ENCODE measurements at regions not wholly inside any gene's neighbourhood (a gene's known extent, or its start where the extent isn't known, plus 50 kb on each side); places are given as distances from the start of the nearest gene placed in this dataset.

DNA sequence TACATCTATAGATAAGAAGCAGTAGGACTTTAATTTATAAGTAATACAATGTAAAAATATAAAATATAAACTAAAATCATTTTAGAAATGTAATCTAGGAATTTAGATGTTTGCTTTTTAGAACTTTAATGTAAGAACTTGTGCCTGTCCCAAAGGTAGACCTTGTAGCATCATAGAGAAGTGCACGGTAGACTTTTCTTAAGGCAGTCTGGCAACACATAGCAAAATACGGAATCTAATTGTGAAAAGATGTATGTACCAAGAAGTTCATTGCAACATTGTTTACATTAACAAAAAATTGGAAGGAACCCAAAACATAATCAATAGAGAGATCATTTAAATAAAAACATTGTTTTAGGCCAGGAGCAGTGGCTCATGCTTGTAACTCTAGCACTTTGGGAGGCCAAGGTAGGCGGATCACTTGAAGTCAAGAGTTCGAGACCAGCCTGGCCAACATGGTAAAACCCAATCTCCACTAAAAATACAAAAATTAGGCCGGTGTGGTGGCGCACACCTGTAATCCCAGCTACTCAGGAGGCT, 84.6 kb upstream of the SMIM15 start:
- no peak for DNase-seq
- 87 to 96% methylated on average over 4 to 6 of the region's 6 CpGs for WGBS, 2 donors (ENCODE audit: low coverage in 1 of 2)
- H3K4me3 ChIP-seq = no peak overlapping the region
- H3K27me3 ChIP-seq = no peaks in the 10 kb centered on the region
- H3K9me3 ChIP-seq = no peaks in the 10 kb centered on the region
- H3K4me1 ChIP-seq = peaks cover 0 to 14% (median 4%) of the 10 kb centered on the region in 4 donors
- in situ Hi-C loops (cut with MboI; ENCODE audit: low pct_ligation_motif_present in 1 of 4, low pct_unique_long_range_greater_than_20kb in 1 of 4, low sequenced_read_pairs in 3 of 4) = no loop called here
- H3K27ac ChIP-seq = peak overlapping the region in 2 of 4 donors; percentile 74 to 76
- TF ChIP-seq POLR2AphosphoS5 (IDR thresholded peaks at IDR 0.05) (no peak), POLR2A (IDR thresholded peaks at IDR 0.05) (no peak), EP300 (IDR thresholded peaks at IDR 0.05; ENCODE audit: low read depth) (no peak)
- TF ChIP-seq, protein P1, sequence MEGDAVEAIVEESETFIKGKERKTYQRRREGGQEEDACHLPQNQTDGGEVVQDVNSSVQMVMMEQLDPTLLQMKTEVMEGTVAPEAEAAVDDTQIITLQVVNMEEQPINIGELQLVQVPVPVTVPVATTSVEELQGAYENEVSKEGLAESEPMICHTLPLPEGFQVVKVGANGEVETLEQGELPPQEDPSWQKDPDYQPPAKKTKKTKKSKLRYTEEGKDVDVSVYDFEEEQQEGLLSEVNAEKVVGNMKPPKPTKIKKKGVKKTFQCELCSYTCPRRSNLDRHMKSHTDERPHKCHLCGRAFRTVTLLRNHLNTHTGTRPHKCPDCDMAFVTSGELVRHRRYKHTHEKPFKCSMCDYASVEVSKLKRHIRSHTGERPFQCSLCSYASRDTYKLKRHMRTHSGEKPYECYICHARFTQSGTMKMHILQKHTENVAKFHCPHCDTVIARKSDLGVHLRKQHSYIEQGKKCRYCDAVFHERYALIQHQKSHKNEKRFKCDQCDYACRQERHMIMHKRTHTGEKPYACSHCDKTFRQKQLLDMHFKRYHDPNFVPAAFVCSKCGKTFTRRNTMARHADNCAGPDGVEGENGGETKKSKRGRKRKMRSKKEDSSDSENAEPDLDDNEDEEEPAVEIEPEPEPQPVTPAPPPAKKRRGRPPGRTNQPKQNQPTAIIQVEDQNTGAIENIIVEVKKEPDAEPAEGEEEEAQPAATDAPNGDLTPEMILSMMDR (IDR thresholded peaks at IDR 0.05) = no peak
- no peaks in the 10 kb centered on the region for H3K36me3 ChIP-seq
- intact Hi-C loops (cut with DNase I; ENCODE audit: low total_unique reads) = no loop called here

DNA sequence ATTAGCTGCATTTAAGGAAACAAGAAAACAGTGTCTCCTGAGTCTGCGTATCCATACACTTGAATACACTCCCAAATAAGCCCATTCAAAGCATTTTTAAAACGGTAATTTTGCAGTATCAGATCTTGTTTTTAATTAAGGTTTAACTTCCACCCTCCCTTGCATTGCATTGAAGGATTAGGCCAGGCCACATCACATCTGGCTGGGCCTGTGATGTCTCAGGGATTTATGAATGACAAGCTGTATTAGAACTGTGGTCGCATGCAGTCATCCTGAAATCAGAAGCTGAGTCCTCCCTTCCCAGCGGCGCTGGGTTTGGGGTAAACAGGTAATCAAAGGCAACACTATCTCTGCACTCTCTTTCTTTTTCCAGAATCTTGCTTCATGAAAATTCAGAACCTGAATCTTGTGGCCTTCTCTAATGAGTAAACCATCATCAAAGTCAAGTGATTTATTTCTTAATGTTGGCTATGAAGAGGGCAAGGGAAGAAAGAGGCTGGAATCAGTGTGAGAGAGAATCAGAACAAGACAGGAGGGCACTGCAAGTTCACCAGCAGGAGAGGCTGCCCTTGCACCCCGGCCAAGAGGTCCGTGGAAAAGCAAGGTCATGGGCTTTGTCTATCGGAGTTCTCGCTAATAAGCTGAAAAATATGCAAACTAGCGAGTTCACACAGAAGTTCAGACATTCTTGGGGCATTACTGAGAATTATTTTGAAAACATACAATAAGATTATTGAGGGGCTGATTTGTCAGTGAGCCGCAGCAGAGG, 80.0 kb upstream of the ZSWIM6 start:
- no peak for DNase-seq
- H3K27me3 ChIP-seq = no peaks in the 10 kb centered on the region
- H3K36me3 ChIP-seq = no peaks in the 10 kb centered on the region
- no peak for TF ChIP-seq POLR2A (IDR thresholded peaks at IDR 0.05)
- TF ChIP-seq, protein P1 (IDR thresholded peaks at IDR 0.05) = no peak
- TF ChIP-seq POLR2AphosphoS5 (IDR thresholded peaks at IDR 0.05) = no peak
- no peak for TF ChIP-seq EP300 (IDR thresholded peaks at IDR 0.05; ENCODE audit: low read depth)
- 73 to 88% methylated on average over 6 to 11 of the region's 11 CpGs for WGBS, 2 donors (ENCODE audit: low coverage in 1 of 2)
- peaks cover 0 to 10% (median 8%) of the 10 kb centered on the region in 4 donors for H3K4me1 ChIP-seq
- in situ Hi-C loops (cut with MboI; ENCODE audit: low pct_ligation_motif_present in 1 of 4, low pct_unique_long_range_greater_than_20kb in 1 of 4, low sequenced_read_pairs in 3 of 4) (no loop called here), intact Hi-C loops (cut with DNase I; ENCODE audit: low total_unique reads) (no loop called here)
- H3K27ac ChIP-seq = no peak overlapping the region
- H3K9me3 ChIP-seq = no peaks in the 10 kb centered on the region
- no peak overlapping the region for H3K4me3 ChIP-seq

DNA sequence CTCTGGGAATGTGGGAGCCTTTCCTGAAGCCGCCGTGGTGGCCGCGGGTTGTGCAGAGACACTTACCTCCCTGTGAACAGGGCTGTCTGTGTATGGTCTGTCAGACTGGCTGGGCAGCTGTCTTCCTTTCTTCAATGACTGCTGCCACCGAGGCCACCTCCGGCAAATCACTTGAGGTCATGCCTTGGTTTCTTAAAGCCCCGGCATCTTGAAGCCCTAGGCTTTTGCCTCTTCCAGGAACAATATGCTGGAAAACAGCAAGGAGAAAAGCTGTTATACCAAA, 79.5 kb upstream of the ZSWIM6 start:
- no peak overlapping the region for H3K27ac ChIP-seq
- no peaks in the 10 kb centered on the region for H3K27me3 ChIP-seq
- H3K36me3 ChIP-seq = no peaks in the 10 kb centered on the region
- intact Hi-C loops (cut with DNase I; ENCODE audit: low total_unique reads) = no loop called here
- in situ Hi-C loops (cut with MboI; ENCODE audit: low pct_ligation_motif_present in 1 of 4, low pct_unique_long_range_greater_than_20kb in 1 of 4, low sequenced_read_pairs in 3 of 4) = no loop called here
- H3K9me3 ChIP-seq = no peaks in the 10 kb centered on the region
- WGBS, 2 donors (ENCODE audit: low coverage in 1 of 2) = 94 to 100% methylated on average over 2 to 7 of the region's 7 CpGs
- no peak for DNase-seq
- peak in 1 of 3 donors; percentile 9 for TF ChIP-seq POLR2AphosphoS5 (IDR thresholded peaks at IDR 0.05)
- TF ChIP-seq POLR2A (IDR thresholded peaks at IDR 0.05) = no peak
- H3K4me1 ChIP-seq = peaks cover 0 to 13% (median 8%) of the 10 kb centered on the region in 4 donors
- no peak overlapping the region for H3K4me3 ChIP-seq

- H3K4me3 ChIP-seq = no peak overlapping the region
- no peaks in the 10 kb centered on the region for H3K36me3 ChIP-seq
- in situ Hi-C loops (cut with MboI; ENCODE audit: low pct_ligation_motif_present in 1 of 4, low pct_unique_long_range_greater_than_20kb in 1 of 4, low sequenced_read_pairs in 3 of 4) (no loop called here), intact Hi-C loops (cut with DNase I; ENCODE audit: low total_unique reads) (no loop called here)
- H3K27ac ChIP-seq = no peak overlapping the region
- DNase-seq = no peak
- H3K27me3 ChIP-seq = no peaks in the 10 kb centered on the region
- no peaks in the 10 kb centered on the region for H3K9me3 ChIP-seq
- whole genome bisulfite sequencing, 2 donors (ENCODE audit: low coverage in 1 of 2) = 83 to 100% methylated on average over 2 to 3 of the region's 3 CpGs
- peaks cover 0 to 14% (median 8%) of the 10 kb centered on the region in 4 donors for H3K4me1 ChIP-seq
- TF ChIP-seq, protein P1 (IDR thresholded peaks at IDR 0.05) = no peak
- TF ChIP-seq POLR2A (IDR thresholded peaks at IDR 0.05) (no peak), POLR2AphosphoS5 (IDR thresholded peaks at IDR 0.05) (no peak), EP300 (IDR thresholded peaks at IDR 0.05; ENCODE audit: low read depth) (no peak)
Measured at GRCh38 chr5:61253547-61253946, 78.5 kb upstream of the ZSWIM6 start.

Data from transverse colon (tissue), 4 donors.